ENCODE measurements at regions not wholly inside any gene's neighbourhood (a gene's known extent, or its start where the extent isn't known, plus 50 kb on each side); places are given as distances from the start of the nearest gene placed in this dataset.

DNA sequence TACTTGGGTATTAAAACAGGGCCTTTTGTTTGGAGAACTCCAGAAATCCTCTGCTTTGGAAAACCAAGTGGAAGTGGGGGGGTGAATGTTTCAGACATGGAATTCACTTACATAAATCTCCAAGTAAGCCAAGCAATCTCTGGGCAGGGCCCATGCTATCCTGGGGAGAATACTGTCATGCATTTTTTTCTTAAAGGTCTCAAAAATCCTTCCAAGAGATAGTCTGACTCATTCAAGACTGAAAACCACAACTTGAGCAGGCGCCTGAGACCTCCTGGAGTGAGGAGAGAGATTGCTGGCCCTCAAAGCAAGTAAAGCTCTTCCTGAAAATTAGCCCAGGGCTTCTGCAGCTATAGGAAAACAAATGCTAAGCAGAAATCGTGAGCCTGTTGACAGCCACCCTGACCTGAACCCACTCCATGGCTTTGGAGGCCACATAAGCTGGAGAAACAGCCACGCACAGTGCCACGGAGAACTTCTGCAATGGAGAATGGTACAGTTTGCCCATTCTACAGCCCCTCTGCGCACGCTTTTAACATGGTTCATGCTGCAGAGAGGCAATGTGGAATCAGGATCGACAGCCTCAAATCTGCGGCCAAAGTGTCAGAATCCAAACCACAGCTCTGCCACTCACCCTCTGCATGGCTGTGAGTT, 203.1 kb upstream of the AUTS2 start:
- Histone ChIP-seq H3K4me2 (ENCODE audit: low read depth, low read length, poor library complexity, severe bottlenecking) (no peak overlapping the region), H3F3A (ENCODE audit: low read depth) (no peaks in the 10 kb centered on the region), H4K20me1 (ENCODE audit: insufficient read depth, low read length, poor library complexity, severe bottlenecking) (no peaks in the 10 kb centered on the region), H3K4me1 (ENCODE audit: insufficient read depth, low read length, poor library complexity, severe bottlenecking) (no peaks in the 10 kb centered on the region), H2AFZ (ENCODE audit: low read length) (no peak overlapping the region), H3K27me3 (ENCODE audit: insufficient read depth, low read length, poor library complexity, severe bottlenecking) (no peaks in the 10 kb centered on the region), H3K79me2 (ENCODE audit: insufficient read depth, low read length) (no peaks in the 10 kb centered on the region), H3K9ac (ENCODE audit: low read depth, low read length, poor library complexity, severe bottlenecking) (no peak overlapping the region), H3K9me2 (replicated peaks; ENCODE audit: low read depth, low read length) (no peaks in the 10 kb centered on the region), H3K9me3 (ENCODE audit: insufficient read depth, low read depth, low read length) (no peaks in the 10 kb centered on the region), H3K4me3 (ENCODE audit: low read length, poor library complexity, severe bottlenecking) (no peak overlapping the region), H3K36me3 (ENCODE audit: insufficient read depth, low read length) (no peaks in the 10 kb centered on the region)
- TF ChIP-seq EZH2phosphoT487 (IDR thresholded peaks at IDR 0.05; ENCODE audit: borderline replicate concordance), result no peak
- TF ChIP-seq, protein P1, sequence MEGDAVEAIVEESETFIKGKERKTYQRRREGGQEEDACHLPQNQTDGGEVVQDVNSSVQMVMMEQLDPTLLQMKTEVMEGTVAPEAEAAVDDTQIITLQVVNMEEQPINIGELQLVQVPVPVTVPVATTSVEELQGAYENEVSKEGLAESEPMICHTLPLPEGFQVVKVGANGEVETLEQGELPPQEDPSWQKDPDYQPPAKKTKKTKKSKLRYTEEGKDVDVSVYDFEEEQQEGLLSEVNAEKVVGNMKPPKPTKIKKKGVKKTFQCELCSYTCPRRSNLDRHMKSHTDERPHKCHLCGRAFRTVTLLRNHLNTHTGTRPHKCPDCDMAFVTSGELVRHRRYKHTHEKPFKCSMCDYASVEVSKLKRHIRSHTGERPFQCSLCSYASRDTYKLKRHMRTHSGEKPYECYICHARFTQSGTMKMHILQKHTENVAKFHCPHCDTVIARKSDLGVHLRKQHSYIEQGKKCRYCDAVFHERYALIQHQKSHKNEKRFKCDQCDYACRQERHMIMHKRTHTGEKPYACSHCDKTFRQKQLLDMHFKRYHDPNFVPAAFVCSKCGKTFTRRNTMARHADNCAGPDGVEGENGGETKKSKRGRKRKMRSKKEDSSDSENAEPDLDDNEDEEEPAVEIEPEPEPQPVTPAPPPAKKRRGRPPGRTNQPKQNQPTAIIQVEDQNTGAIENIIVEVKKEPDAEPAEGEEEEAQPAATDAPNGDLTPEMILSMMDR (conservative IDR thresholded peaks at IDR 0.05; ENCODE audit: low read length), result no peak

DNA sequence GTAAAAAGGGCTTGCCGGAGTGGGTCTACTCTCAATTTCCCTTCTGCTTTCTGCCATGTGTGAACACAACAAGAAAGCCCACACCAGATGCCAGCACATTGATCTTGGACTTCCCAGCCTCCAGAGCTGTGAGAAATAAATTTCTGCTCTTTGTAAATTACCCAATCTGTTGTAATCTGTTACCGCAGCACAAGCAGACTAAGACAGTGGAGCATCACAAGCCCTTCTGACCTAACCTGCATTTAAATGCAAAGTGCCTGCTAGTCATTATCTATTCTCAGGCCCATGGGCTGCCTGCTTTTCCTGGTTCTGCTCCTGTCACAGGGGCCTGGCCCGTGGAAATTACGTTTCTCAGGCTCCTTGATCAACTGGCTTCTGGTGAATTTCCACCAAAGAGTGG, 199.3 kb upstream of the AUTS2 start:
- Histone ChIP-seq H3K36me3 (ENCODE audit: insufficient read depth, low read length) (no peaks in the 10 kb centered on the region), H3K9me2 (replicated peaks; ENCODE audit: low read depth, low read length) (no peaks in the 10 kb centered on the region), H3K9me3 (ENCODE audit: insufficient read depth, low read depth, low read length) (no peaks in the 10 kb centered on the region), H3F3A (ENCODE audit: low read depth) (no peaks in the 10 kb centered on the region), H2AFZ (ENCODE audit: low read length) (no peak overlapping the region), H3K4me2 (ENCODE audit: low read depth, low read length, poor library complexity, severe bottlenecking) (no peak overlapping the region), H3K27me3 (ENCODE audit: insufficient read depth, low read length, poor library complexity, severe bottlenecking) (no peaks in the 10 kb centered on the region), H3K4me3 (ENCODE audit: low read length, poor library complexity, severe bottlenecking) (no peak overlapping the region), H3K4me1 (ENCODE audit: insufficient read depth, low read length, poor library complexity, severe bottlenecking) (no peaks in the 10 kb centered on the region), H3K79me2 (ENCODE audit: insufficient read depth, low read length) (no peaks in the 10 kb centered on the region), H3K9ac (ENCODE audit: low read depth, low read length, poor library complexity, severe bottlenecking) (no peak overlapping the region), H4K20me1 (ENCODE audit: insufficient read depth, low read length, poor library complexity, severe bottlenecking) (no peaks in the 10 kb centered on the region)
- no peak for TF ChIP-seq EZH2phosphoT487 (IDR thresholded peaks at IDR 0.05; ENCODE audit: borderline replicate concordance)
- TF ChIP-seq, protein P1 (conservative IDR thresholded peaks at IDR 0.05; ENCODE audit: low read length), result no peak

DNA sequence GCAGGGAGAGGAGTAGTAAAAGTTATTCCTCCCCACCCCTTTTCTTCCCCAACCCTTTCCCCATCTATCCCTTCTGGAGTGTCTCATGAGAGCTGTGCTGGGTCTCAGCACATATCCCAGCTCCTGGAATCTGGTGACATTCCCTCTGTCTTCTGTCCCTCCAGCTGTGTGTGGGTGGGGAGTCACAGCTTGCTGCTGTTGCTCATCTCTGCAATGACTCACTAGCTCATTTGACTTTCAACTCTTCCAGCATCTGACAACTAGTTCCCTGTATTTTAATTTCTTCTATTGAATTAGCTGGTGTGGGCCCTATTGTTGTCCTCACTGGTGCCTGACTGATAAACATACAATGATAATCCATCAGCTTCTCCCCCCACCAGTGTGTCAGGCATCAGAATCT, 198.9 kb upstream of the AUTS2 start:
- no peak for TF ChIP-seq EZH2phosphoT487 (IDR thresholded peaks at IDR 0.05; ENCODE audit: borderline replicate concordance)
- TF ChIP-seq, protein P1 (conservative IDR thresholded peaks at IDR 0.05; ENCODE audit: low read length), result no peak
- H3K9me2 ChIP-seq (replicated peaks; ENCODE audit: low read depth, low read length), result no peaks in the 10 kb centered on the region
- no peak overlapping the region for H3K4me3 ChIP-seq (ENCODE audit: low read length, poor library complexity, severe bottlenecking)
- no peak overlapping the region for H2AFZ ChIP-seq (ENCODE audit: low read length)
- H3K4me2 ChIP-seq (ENCODE audit: low read depth, low read length, poor library complexity, severe bottlenecking), result no peak overlapping the region
- no peaks in the 10 kb centered on the region for H3K4me1 ChIP-seq (ENCODE audit: insufficient read depth, low read length, poor library complexity, severe bottlenecking)
- H3K9me3 ChIP-seq (ENCODE audit: insufficient read depth, low read depth, low read length), result no peaks in the 10 kb centered on the region
- H3K27me3 ChIP-seq (ENCODE audit: insufficient read depth, low read length, poor library complexity, severe bottlenecking), result no peaks in the 10 kb centered on the region
- H3K36me3 ChIP-seq (ENCODE audit: insufficient read depth, low read length), result no peaks in the 10 kb centered on the region
- no peak overlapping the region for H3K9ac ChIP-seq (ENCODE audit: low read depth, low read length, poor library complexity, severe bottlenecking)
- H3K79me2 ChIP-seq (ENCODE audit: insufficient read depth, low read length), result no peaks in the 10 kb centered on the region
- no peaks in the 10 kb centered on the region for H3F3A ChIP-seq (ENCODE audit: low read depth)
- no peaks in the 10 kb centered on the region for H4K20me1 ChIP-seq (ENCODE audit: insufficient read depth, low read length, poor library complexity, severe bottlenecking)
